ENCODE measurements at regions not wholly inside any gene's neighbourhood (a gene's known extent, or its start where the extent isn't known, plus 50 kb on each side); places are given as distances from the start of the nearest gene placed in this dataset.
"Not testable (repeated sequence)": the region's sequence is repeated elsewhere in the genome, so short reads cannot be mapped to it uniquely, and the experiment has no call there.

DNA sequence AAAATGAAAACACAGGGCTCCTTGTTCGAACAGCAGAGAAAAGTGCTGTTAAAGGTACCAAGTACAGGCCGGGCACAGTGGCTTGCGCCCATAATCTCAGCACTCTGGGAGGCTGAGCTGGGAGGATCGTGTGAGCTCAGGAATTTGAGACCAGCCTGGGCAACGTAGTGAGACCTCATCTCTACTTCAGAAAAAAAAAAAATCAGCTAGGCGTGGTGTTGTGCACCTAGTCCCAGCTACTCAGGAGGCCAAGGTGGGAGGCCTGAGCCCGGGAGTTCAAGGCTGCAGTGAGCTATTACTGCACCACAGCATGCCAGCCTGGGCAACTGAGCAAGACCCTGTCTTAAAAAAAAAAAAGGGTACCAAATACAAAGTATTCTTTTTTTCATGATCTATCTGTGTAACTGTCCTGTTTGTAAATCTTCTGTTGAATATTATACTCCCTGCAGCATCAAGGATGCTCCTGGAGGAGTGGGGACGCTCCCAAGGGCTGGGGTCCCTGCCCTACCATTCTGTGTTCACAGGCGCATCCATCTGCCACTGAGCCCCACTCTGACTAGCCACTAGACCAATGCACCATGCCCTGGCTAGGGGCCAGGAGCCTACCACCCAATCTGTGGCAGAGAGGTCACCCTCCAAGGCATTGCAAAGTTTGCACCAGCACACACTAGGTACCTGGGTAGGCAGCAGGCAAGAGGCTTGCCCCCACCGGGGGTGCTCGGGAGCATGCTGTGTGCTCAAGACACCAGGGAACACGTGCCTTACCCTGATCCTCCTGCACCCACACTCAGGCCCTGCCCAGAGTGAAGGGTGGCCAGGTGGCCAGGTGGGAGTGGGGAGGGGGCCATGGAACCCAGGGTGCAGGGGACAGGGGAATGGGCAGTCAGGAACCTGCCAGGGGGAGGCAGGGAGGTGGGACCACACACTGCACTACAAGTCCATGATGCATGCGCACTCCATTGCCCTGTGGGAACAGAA is 67.3 kb upstream of the KMT2C start:
- no peak for DNase-seq (ENCODE audit: low spot score)

GRCh38 chr7:152501506-152501905 is 65.7 kb upstream of the KMT2C start:
- no peak for DNase-seq (ENCODE audit: low spot score)

- DNase-seq (ENCODE audit: low spot score) = not testable (repeated sequence)
Measured at GRCh38 chr7:152499969-152500368, 64.2 kb upstream of the KMT2C start.

DNA sequence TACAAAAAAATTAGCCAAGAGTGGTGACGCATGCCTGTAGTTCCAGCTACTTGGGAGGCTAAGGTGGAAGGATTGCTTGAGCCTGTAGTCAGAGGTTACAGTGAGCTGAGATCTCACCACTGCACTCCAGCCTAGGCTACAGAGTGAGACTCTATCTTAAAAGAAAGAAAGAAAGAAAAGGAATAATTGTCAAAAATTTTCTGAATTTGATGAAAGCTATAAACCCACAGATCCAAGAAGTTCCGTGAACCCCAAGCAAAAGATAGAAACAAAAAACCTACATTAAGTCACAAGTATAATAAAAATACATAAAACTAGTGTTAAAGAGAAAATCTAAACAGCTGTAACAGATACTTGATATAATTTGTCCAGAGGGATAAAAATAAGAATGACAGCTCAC is 60.1 kb upstream of the KMT2C start:
- no peak for DNase-seq (ENCODE audit: low spot score)

- DNase-seq (ENCODE audit: low spot score) = no peak
Measured at GRCh38 chr7:152492952-152493351, 57.1 kb upstream of the KMT2C start.

DNA sequence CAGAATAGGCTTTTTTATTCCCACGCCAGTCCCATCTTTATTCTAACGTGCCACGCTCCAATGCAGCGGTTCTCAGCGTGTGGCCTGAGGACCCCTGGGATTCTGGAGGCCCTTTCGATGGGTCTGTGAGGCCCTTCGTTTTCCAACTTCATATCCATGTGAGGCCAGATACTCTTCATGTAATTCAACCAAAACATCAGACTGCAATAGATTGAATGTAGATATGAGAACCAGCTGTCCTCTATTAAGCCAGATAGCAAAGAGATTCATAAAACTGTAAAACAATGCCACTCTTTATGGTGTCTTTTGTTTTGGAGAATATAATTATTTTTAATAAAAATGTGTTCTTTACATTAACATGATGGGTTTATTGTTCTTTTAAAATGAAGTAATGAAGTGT is 53.2 kb upstream of the KMT2C start:
- DNase-seq (ENCODE audit: low spot score) = no peak

DNA sequence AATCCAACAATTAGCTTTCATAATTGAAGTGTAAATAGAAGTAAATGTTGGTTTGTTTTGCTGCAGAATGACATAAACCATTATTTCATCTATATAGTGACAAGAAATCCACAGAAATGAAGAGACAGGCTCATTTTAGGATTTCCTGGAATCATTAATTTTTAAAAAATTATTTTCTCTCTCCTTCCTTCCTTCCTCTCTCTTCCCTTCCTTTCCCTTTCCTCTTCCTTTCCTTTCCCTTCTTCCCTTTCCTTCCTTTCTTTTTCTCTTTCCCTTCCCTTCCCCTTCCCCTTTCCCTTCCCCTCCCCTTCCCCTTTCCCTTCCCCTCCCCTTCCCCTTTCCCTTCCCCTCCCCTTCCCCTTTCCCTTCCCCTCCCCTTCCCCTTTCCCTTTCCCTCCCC is 51.2 kb upstream of the KMT2C start:
- DNase-seq (ENCODE audit: low spot score) = no peak

GRCh38 chr7:152485826-152486225 is 50.0 kb upstream of the KMT2C start:
- DNase-seq (ENCODE audit: low spot score) = no peak
